GM12872 (cell line): ENCODE measurements at regions not wholly inside any gene's neighbourhood (a gene's known extent, or its start where the extent isn't known, plus 50 kb on each side); places are given as distances from the start of the nearest gene placed in this dataset.

Experiments used
- TF ChIP-seq, protein P1 (sequence below): IDR thresholded peaks from 3 replicates; pipeline ENCODE4 v1.5.1; 2011; ENCODE audit warnings: low read depth, mild to moderate bottlenecking, low read length, moderate library complexity; ENCODE audit not compliant: insufficient read depth

- TF ChIP-seq, protein P1, sequence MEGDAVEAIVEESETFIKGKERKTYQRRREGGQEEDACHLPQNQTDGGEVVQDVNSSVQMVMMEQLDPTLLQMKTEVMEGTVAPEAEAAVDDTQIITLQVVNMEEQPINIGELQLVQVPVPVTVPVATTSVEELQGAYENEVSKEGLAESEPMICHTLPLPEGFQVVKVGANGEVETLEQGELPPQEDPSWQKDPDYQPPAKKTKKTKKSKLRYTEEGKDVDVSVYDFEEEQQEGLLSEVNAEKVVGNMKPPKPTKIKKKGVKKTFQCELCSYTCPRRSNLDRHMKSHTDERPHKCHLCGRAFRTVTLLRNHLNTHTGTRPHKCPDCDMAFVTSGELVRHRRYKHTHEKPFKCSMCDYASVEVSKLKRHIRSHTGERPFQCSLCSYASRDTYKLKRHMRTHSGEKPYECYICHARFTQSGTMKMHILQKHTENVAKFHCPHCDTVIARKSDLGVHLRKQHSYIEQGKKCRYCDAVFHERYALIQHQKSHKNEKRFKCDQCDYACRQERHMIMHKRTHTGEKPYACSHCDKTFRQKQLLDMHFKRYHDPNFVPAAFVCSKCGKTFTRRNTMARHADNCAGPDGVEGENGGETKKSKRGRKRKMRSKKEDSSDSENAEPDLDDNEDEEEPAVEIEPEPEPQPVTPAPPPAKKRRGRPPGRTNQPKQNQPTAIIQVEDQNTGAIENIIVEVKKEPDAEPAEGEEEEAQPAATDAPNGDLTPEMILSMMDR = no peak
These were observed 236.6 kb upstream of the BMP2 start for GRCh38 chr20:6530779-6531315.

GRCh38 chr20:6530254-6530653 lies 237.2 kb upstream of the BMP2 start:
- TF ChIP-seq, protein P1 = no peak

GRCh38 chr20:6525447-6526303 lies 241.8 kb upstream of the BMP2 start:
- TF ChIP-seq, protein P1 = peak; percentile 34; the same call in 2 of the 3 replicates

GRCh38 chr20:6524305-6524704 lies 243.2 kb upstream of the BMP2 start:
- TF ChIP-seq, protein P1 = no peak

- TF ChIP-seq, protein P1 = no peak
These were observed 247.9 kb upstream of the BMP2 start for GRCh38 chr20:6519556-6519955.

GRCh38 chr20:6515261-6515660 lies 252.2 kb upstream of the BMP2 start:
- TF ChIP-seq, protein P1 = no peak

- TF ChIP-seq, protein P1 = no peak
These were observed 253.9 kb upstream of the BMP2 start for GRCh38 chr20:6513599-6513998.
